PC-9 (cell line): ENCODE measurements at regions not wholly inside any gene's neighbourhood (a gene's known extent, or its start where the extent isn't known, plus 50 kb on each side); places are given as distances from the start of the nearest gene placed in this dataset.

Source experiments
- EZH2 ChIP-seq: fragments of 200-600 bp; sonication (generic); IDR thresholded peaks from 2 replicates; pipeline ENCODE4 v1.8.0; 2017; ENCODE audit warnings: antibody characterized with exemption, low read depth
- TF ChIP-seq, protein P1 (sequence below): fragments of 200-600 bp; sonication (generic); conservative IDR thresholded peaks from 2 replicates; pipeline ENCODE4 v1.6.1; 2017; ENCODE audit warnings: mixed run types, antibody characterized with exemption, mild to moderate bottlenecking, moderate library complexity

DNA sequence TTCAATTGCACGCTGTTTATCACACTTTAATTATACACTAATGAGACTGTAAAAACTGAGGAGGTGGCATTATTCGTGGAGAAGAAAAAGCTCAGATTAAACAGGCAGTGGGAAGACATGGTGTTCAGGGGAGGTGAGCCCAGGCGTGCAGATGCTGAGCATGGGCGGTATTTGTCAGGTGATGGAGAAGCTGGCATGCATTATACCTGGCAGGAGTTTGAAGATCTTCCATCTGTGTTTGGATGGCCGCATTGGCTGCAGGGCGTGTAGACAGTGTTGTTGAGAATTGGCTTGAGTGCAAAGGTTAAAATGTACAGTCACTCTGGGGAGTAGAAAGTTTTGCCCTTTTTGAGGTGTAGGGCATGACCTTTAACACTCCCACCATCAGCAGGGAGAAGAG lies 213.8 kb downstream of the ERMARD start:
- TF ChIP-seq EZH2 = no peak
- TF ChIP-seq, protein P1, sequence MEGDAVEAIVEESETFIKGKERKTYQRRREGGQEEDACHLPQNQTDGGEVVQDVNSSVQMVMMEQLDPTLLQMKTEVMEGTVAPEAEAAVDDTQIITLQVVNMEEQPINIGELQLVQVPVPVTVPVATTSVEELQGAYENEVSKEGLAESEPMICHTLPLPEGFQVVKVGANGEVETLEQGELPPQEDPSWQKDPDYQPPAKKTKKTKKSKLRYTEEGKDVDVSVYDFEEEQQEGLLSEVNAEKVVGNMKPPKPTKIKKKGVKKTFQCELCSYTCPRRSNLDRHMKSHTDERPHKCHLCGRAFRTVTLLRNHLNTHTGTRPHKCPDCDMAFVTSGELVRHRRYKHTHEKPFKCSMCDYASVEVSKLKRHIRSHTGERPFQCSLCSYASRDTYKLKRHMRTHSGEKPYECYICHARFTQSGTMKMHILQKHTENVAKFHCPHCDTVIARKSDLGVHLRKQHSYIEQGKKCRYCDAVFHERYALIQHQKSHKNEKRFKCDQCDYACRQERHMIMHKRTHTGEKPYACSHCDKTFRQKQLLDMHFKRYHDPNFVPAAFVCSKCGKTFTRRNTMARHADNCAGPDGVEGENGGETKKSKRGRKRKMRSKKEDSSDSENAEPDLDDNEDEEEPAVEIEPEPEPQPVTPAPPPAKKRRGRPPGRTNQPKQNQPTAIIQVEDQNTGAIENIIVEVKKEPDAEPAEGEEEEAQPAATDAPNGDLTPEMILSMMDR = no peak
